ENCODE measurements at regions not wholly inside any gene's neighbourhood (a gene's known extent, or its start where the extent isn't known, plus 50 kb on each side); places are given as distances from the start of the nearest gene placed in this dataset.

DNA sequence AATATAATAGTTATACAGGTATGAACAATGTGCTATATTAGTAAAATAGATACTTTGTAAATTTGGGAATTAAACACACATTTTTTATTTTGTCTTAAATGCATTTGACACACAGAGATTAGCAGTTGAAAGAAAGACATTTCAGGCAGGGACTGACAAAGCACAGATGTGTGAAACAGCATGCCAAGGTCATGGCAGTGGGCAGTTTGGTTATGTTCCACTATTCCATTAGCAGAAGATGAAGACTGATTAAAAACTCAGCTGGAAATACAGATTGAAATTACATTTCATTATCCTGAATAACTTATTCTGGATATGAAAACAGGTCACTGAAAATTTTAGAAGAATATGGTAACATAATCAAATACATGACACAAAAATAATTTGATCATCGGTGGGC lies 669.8 kb upstream of the LRFN5 start:
- TF ChIP-seq CTCF (IDR thresholded peaks at IDR 0.05) (no peak), POLR2A (IDR thresholded peaks at IDR 0.05) (no peak)
